H9 (cell line): ENCODE measurements at regions not wholly inside any gene's neighbourhood (a gene's known extent, or its start where the extent isn't known, plus 50 kb on each side); places are given as distances from the start of the nearest gene placed in this dataset.

Source experiments
- DNase-seq: peaks from one replicate; pipeline ENCODE4 v3.0.0-alpha.2; 2017
- H2AFZ ChIP-seq: one replicate; pipeline ENCODE4 v1.6.1; 2013; ENCODE audit warnings: mild to moderate bottlenecking, low read length, control low read depth, moderate library complexity
- H2AK5ac ChIP-seq: 2 replicates; pipeline ENCODE4 v1.6.1; 2013; ENCODE audit warnings: low read length, control low read depth, mixed read lengths; ENCODE audit not compliant: insufficient read length
- H2BK120ac ChIP-seq: one replicate; pipeline ENCODE4 v1.6.1; 2013; ENCODE audit warnings: low read depth, mild to moderate bottlenecking, low read length, control low read depth, inconsistent platforms; ENCODE audit not compliant: poor library complexity, severe bottlenecking
- H2BK12ac ChIP-seq: 2 replicates; pipeline ENCODE4 v1.6.1; 2013; ENCODE audit warnings: low read length, control low read depth, mixed read lengths, low read depth; ENCODE audit not compliant: insufficient read length
- H2BK15ac ChIP-seq: 2 replicates; pipeline ENCODE4 v1.6.1; 2013; ENCODE audit warnings: low read depth, low read length, control low read depth
- H2BK20ac ChIP-seq: one replicate; pipeline ENCODE4 v1.6.1; 2013; ENCODE audit warnings: low read depth, mild to moderate bottlenecking, low read length, control low read depth, inconsistent platforms; ENCODE audit not compliant: poor library complexity, severe bottlenecking
- H2BK5ac ChIP-seq: 2 replicates; pipeline ENCODE4 v1.6.1; 2013; ENCODE audit warnings: low read length, control low read depth, mixed read lengths; ENCODE audit not compliant: insufficient read length
- H3K14ac ChIP-seq: 2 replicates; pipeline ENCODE4 v1.6.1; 2013; ENCODE audit warnings: low read length, control low read depth; ENCODE audit not compliant: insufficient read depth
- H3K18ac ChIP-seq: 2 replicates; pipeline ENCODE4 v1.6.1; 2013; ENCODE audit warnings: low read depth, mild to moderate bottlenecking, mixed read lengths, low read length, control low read depth; ENCODE audit not compliant: insufficient read length
- H3K23ac ChIP-seq: 2 replicates; pipeline ENCODE4 v1.6.1; 2013; ENCODE audit warnings: low read length, control low read depth, mixed read lengths, low read depth; ENCODE audit not compliant: insufficient read length
- H3K23me2 ChIP-seq: 2 replicates; pipeline ENCODE4 v1.6.1; 2013; ENCODE audit warnings: low read depth, mild to moderate bottlenecking, mixed read lengths, low read length, control low read depth; ENCODE audit not compliant: insufficient read length, poor library complexity, severe bottlenecking
- H3K27ac ChIP-seq: 2 replicates; pipeline ENCODE4 v1.5.1; 2013; ENCODE audit warnings: low read length, control low read depth, mixed read lengths, low read depth; ENCODE audit not compliant: insufficient read length
- H3K27me3 ChIP-seq: 2 replicates; pipeline ENCODE4 v1.6.1; 2013; ENCODE audit warnings: low read length, control low read depth, inconsistent platforms; ENCODE audit not compliant: insufficient read depth
- H3K4ac ChIP-seq: 2 replicates; pipeline ENCODE4 v1.6.1; 2013; ENCODE audit warnings: low read depth, mild to moderate bottlenecking, control low read depth, inconsistent platforms, low read length, moderate library complexity
- H3K4me1 ChIP-seq: 2 replicates; pipeline ENCODE4 v1.6.1; 2013; ENCODE audit warnings: low read length, control low read depth, inconsistent platforms; ENCODE audit not compliant: insufficient read depth
- H3K4me2 ChIP-seq: 2 replicates; pipeline ENCODE4 v1.6.1; 2013; ENCODE audit warnings: low read length, control low read depth, mixed read lengths; ENCODE audit not compliant: insufficient read length, insufficient read depth
- H3K56ac ChIP-seq: 2 replicates; pipeline ENCODE4 v1.6.1; 2013; ENCODE audit warnings: low read depth, mild to moderate bottlenecking, mixed read lengths, low read length, control low read depth; ENCODE audit not compliant: insufficient read length
- H3K79me1 ChIP-seq: 2 replicates; pipeline ENCODE4 v1.6.1; 2013; ENCODE audit warnings: low read depth, mild to moderate bottlenecking, moderate library complexity, low read length, control low read depth, inconsistent platforms; ENCODE audit not compliant: insufficient read depth, poor library complexity, severe bottlenecking
- H3K79me2 ChIP-seq: 2 replicates; pipeline ENCODE4 v1.6.1; 2013; ENCODE audit warnings: low read length, control low read depth, inconsistent platforms; ENCODE audit not compliant: insufficient read depth
- H3K9ac ChIP-seq: 2 replicates; pipeline ENCODE4 v1.6.1; 2013; ENCODE audit warnings: low read length, control low read depth, mixed read lengths; ENCODE audit not compliant: insufficient read length; ENCODE audit errors: extremely low read depth
- H3K9me3 ChIP-seq: one replicate; pipeline ENCODE4 v1.6.1; 2013; ENCODE audit warnings: low read depth, low read length, inconsistent platforms; ENCODE audit not compliant: control insufficient read depth
- H3T11ph ChIP-seq: one replicate; pipeline ENCODE4 v1.6.1; 2013; ENCODE audit warnings: mild to moderate bottlenecking, low read length, control low read depth, inconsistent platforms
- H4K20me1 ChIP-seq: one replicate; pipeline ENCODE4 v1.6.1; 2013; ENCODE audit not compliant: control insufficient read depth, insufficient read length, insufficient read depth
- H4K5ac ChIP-seq: 2 replicates; pipeline ENCODE4 v1.6.1; 2013; ENCODE audit warnings: low read depth, mild to moderate bottlenecking, mixed read lengths, low read length, control low read depth; ENCODE audit not compliant: insufficient read length
- H4K8ac ChIP-seq: replicated peaks from 2 replicates; pipeline ENCODE4 v1.6.1; 2013; ENCODE audit warnings: low read length, control low read depth, mixed read lengths, low read depth; ENCODE audit not compliant: insufficient read length
- H4K91ac ChIP-seq: 2 replicates; pipeline ENCODE4 v1.6.1; 2013; ENCODE audit warnings: low read depth, mild to moderate bottlenecking, moderate library complexity, mixed read lengths, low read length, control low read depth; ENCODE audit not compliant: insufficient read length
- H3K27ac Mint-ChIP-seq, 3 experiments: 2 replicates in 2 of 3; 3 replicates in 1 of 3; pipeline ENCODE4 v1.8.0; 2020 to 2021; ENCODE audit warnings: mixed read lengths in 3 of 3, mild to moderate bottlenecking in 1 of 3, moderate library complexity in 1 of 3
- H3K27me3 Mint-ChIP-seq: 2 replicates; pipeline ENCODE4 v1.8.0; 2021; ENCODE audit warnings: low read depth, mild to moderate bottlenecking, moderate library complexity, mixed read lengths
- H3K36me3 Mint-ChIP-seq, 3 experiments: 2 replicates in 2 of 3; 3 replicates in 1 of 3; pipeline ENCODE4 v1.8.0; 2020 to 2021; ENCODE audit warnings: low read depth in 3 of 3, mixed read lengths in 3 of 3; ENCODE audit not compliant: insufficient read depth in 1 of 3
- H3K4me1 Mint-ChIP-seq, 2 experiments: 2 replicates each; pipeline ENCODE4 v1.8.0; 2020; ENCODE audit warnings: mixed read lengths in 2 of 2
- H3K4me3 Mint-ChIP-seq, 2 experiments: 2 replicates in 1 of 2; 3 replicates in 1 of 2; pipeline ENCODE4 v1.8.0; 2020 to 2021; ENCODE audit warnings: mild to moderate bottlenecking in 2 of 2, mixed read lengths in 2 of 2, moderate library complexity in 1 of 2
- H3K9me3 Mint-ChIP-seq, 2 experiments: 2 replicates in 1 of 2; 3 replicates in 1 of 2; pipeline ENCODE4 v1.8.0; 2020; ENCODE audit warnings: mild to moderate bottlenecking in 2 of 2, mixed read lengths in 2 of 2, moderate library complexity in 1 of 2
- WGBS: extraction: QIAGEN DNeasy Blood & Tissue Kit; methylation state at CpG from one replicate; pipeline ENCODE4 v1.1.7; 2013; ENCODE audit warnings: missing lambda C conversion rate, low lambda C conversion rate, mixed read lengths; ENCODE audit not compliant: insufficient read length; ENCODE audit errors: extremely low coverage; 5-methylcytosine and 5-hydroxymethylcytosine counted together
- TF ChIP-seq, protein P1 (sequence below): fragments of 200-600 bp; sonication (generic); conservative IDR thresholded peaks from 3 replicates; pipeline ENCODE4 v1.8.0; 2021; ENCODE audit warnings: antibody characterized with exemption, mild to moderate bottlenecking

DNA sequence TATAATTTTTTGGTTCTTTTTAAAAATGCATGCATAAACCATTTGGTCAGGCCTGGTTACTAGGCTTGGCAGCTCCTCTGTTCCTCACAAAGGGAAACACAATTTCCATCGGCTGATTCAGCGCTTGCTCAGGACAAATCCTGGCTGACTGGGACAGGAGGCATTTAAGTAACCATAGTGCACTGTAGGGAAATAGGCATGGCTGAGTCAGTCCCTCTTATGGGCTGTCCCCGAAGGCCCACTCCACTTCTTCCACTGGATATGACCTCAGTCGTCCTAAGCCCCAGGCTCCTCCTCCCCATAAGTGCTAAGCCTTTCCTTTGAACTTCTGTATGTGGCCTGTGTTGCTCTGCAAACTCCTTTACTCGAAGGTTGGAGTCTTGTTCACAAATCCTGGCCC lies 71.2 kb upstream of the GLIS3 start:
- H4K20me1 ChIP-seq = no peaks in the 10 kb centered on the region
- no CpG with 5 or more reads among the region's 5 CpGs for WGBS
- no peak overlapping the region for H2AK5ac ChIP-seq
- no peak overlapping the region for H2BK12ac ChIP-seq
- H3T11ph ChIP-seq = no peak overlapping the region
- no peaks in the 10 kb centered on the region for H3K27me3 ChIP-seq
- H3K4me1 ChIP-seq = no peaks in the 10 kb centered on the region
- peaks cover 0 to 2% of the 10 kb centered on the region in 2 experiments; a peak in 1 of 5 replicates for H3K9me3 Mint-ChIP-seq
- H2BK5ac ChIP-seq = no peak overlapping the region
- no peak overlapping the region for H2AFZ ChIP-seq
- no peaks in the 10 kb centered on the region; a peak in 2 of 7 replicates for H3K36me3 Mint-ChIP-seq
- no peak overlapping the region for H4K8ac ChIP-seq
- H3K27me3 Mint-ChIP-seq = peaks cover 2% of the 10 kb centered on the region; the same call in 1 of the 2 replicates
- TF ChIP-seq, protein P1, sequence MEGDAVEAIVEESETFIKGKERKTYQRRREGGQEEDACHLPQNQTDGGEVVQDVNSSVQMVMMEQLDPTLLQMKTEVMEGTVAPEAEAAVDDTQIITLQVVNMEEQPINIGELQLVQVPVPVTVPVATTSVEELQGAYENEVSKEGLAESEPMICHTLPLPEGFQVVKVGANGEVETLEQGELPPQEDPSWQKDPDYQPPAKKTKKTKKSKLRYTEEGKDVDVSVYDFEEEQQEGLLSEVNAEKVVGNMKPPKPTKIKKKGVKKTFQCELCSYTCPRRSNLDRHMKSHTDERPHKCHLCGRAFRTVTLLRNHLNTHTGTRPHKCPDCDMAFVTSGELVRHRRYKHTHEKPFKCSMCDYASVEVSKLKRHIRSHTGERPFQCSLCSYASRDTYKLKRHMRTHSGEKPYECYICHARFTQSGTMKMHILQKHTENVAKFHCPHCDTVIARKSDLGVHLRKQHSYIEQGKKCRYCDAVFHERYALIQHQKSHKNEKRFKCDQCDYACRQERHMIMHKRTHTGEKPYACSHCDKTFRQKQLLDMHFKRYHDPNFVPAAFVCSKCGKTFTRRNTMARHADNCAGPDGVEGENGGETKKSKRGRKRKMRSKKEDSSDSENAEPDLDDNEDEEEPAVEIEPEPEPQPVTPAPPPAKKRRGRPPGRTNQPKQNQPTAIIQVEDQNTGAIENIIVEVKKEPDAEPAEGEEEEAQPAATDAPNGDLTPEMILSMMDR = no peak
- no peak overlapping the region for H3K9ac ChIP-seq
- no peak overlapping the region for H2BK120ac ChIP-seq
- DNase-seq = no peak
- H3K79me1 ChIP-seq = no peaks in the 10 kb centered on the region
- H2BK20ac ChIP-seq = no peak overlapping the region
- no peak overlapping the region for H3K18ac ChIP-seq
- H3K79me2 ChIP-seq = no peaks in the 10 kb centered on the region
- no peak overlapping the region for H4K91ac ChIP-seq
- no peak overlapping the region for H3K27ac Mint-ChIP-seq
- no peak overlapping the region for H3K4me3 Mint-ChIP-seq
- H3K23ac ChIP-seq = no peak overlapping the region
- H4K5ac ChIP-seq = no peak overlapping the region
- no peak overlapping the region for H3K56ac ChIP-seq
- H3K9me3 ChIP-seq = no peaks in the 10 kb centered on the region
- H2BK15ac ChIP-seq = no peak overlapping the region
- no peak overlapping the region for H3K4ac ChIP-seq
- no peak overlapping the region for H3K27ac ChIP-seq
- H3K14ac ChIP-seq = no peak overlapping the region
- no peak overlapping the region for H3K4me2 ChIP-seq
- no peaks in the 10 kb centered on the region for H3K23me2 ChIP-seq
- peaks cover 0 to 3% of the 10 kb centered on the region in 2 experiments; a peak in 2 of 4 replicates for H3K4me1 Mint-ChIP-seq
